Brain microvascular endothelial cell (primary cell): ENCODE measurements at regions not wholly inside any gene's neighbourhood (a gene's known extent, or its start where the extent isn't known, plus 50 kb on each side); places are given as distances from the start of the nearest gene placed in this dataset.

Experiments used
- DNase-seq: peaks from one replicate; pipeline ENCODE4 v3.0.0-alpha.2; 2020
- H3K27ac ChIP-seq: fragments of 250-450 bp; sonication (Bioruptor Pico); 2 replicates; pipeline ENCODE4 v1.5.1; 2020; ENCODE audit warnings: mild to moderate bottlenecking, moderate library complexity
- H3K27me3 ChIP-seq: fragments of 250-450 bp; sonication (Bioruptor Pico); replicated peaks from 2 replicates; pipeline ENCODE4 v1.5.1; 2020; ENCODE audit warnings: mild to moderate bottlenecking
- H3K36me3 ChIP-seq: fragments of 250-450 bp; sonication (Bioruptor Pico); replicated peaks from 2 replicates; pipeline ENCODE4 v1.5.1; 2020; ENCODE audit warnings: mild to moderate bottlenecking
- H3K4me3 ChIP-seq: 2 replicates; pipeline ENCODE4 v1.5.1; 2011; ENCODE audit warnings: low read depth, mild to moderate bottlenecking, control low read depth, low read length, moderate library complexity
- CTCF ChIP-seq: IDR thresholded peaks from 2 replicates; pipeline ENCODE4 v1.5.1; 2011; ENCODE audit warnings: low read depth, mild to moderate bottlenecking, moderate library complexity, low read length, control low read depth, inconsistent platforms; ENCODE audit errors: missing control alignments
- in situ Hi-C: cut with HindIII; loops from 2 replicates; pipeline ENCODE4 v1.10.0; 2017; ENCODE audit warnings: low sequenced_read_pairs, low pct_ligation_motif_present

GRCh38 chr18:37975446-37975845 lies 409.8 kb upstream of the CELF4 start:
- H3K4me3 ChIP-seq: no peak overlapping the region
- in situ Hi-C loops: no loop called here
- no peaks in the 10 kb centered on the region for H3K27me3 ChIP-seq
- TF ChIP-seq CTCF: no peak
- no peak for DNase-seq
- H3K36me3 ChIP-seq: no peaks in the 10 kb centered on the region
- H3K27ac ChIP-seq: no peak overlapping the region

GRCh38 chr18:37967261-37967660 lies 401.7 kb upstream of the CELF4 start:
- DNase-seq: no peak
- Histone ChIP-seq H3K36me3 (no peaks in the 10 kb centered on the region), H3K27me3 (no peaks in the 10 kb centered on the region), H3K4me3 (no peak overlapping the region), H3K27ac (no peak overlapping the region)
- TF ChIP-seq CTCF: no peak
- in situ Hi-C loops: no loop called here

- H3K27me3 ChIP-seq: no peaks in the 10 kb centered on the region
- TF ChIP-seq CTCF: no peak
- no peak overlapping the region for H3K4me3 ChIP-seq
- H3K27ac ChIP-seq: no peak overlapping the region
- DNase-seq: no peak
- H3K36me3 ChIP-seq: no peaks in the 10 kb centered on the region
- in situ Hi-C loops: no loop called here
These were observed 400.0 kb upstream of the CELF4 start for GRCh38 chr18:37965572-37965970.

GRCh38 chr18:37964885-37965571 lies 399.4 kb upstream of the CELF4 start:
- TF ChIP-seq CTCF: no peak
- no peaks in the 10 kb centered on the region for H3K36me3 ChIP-seq
- in situ Hi-C loops: no loop called here
- DNase-seq: no peak
- no peaks in the 10 kb centered on the region for H3K27me3 ChIP-seq
- no peak overlapping the region for H3K4me3 ChIP-seq
- H3K27ac ChIP-seq: no peak overlapping the region

- no peak for DNase-seq
- Histone ChIP-seq H3K36me3 (no peaks in the 10 kb centered on the region), H3K27me3 (no peaks in the 10 kb centered on the region), H3K4me3 (no peak overlapping the region), H3K27ac (no peak overlapping the region)
- no peak for TF ChIP-seq CTCF
- in situ Hi-C loops: no loop called here
These were observed 398.2 kb upstream of the CELF4 start for GRCh38 chr18:37963837-37964236.
